IMR-90 (cell line): ENCODE measurements at regions not wholly inside any gene's neighbourhood (a gene's known extent, or its start where the extent isn't known, plus 50 kb on each side); places are given as distances from the start of the nearest gene placed in this dataset.
A peak's percentile ranks its signal among the peaks of the same experiment; 100 is the strongest.

Experiments
- ATAC-seq: fragments of 200-7000 bp; cut with Tn5 transposase; 2 replicates; pipeline ENCODE4 v1.9.1; 2020; ENCODE audit warnings: low read depth, mild to moderate bottlenecking, moderate library complexity
- BruUV-seq: library from RNA; stranded (reverse); fragments of 400-500 nt; replicated peaks from 2 replicates; lab custom pipeline; 2021; lab: Mats Ljungman, UMichigan
- CTCF ChIA-PET: fragments of 300-600 bp; formaldehyde crosslinking; extraction: SDS; loops from one replicate; lab custom pipeline; 2021; ENCODE audit warnings: antibody characterized with exemption; lab: Yijun Ruan, JAX
- POLR2A ChIA-PET: fragments of 300-600 bp; sonication (Branson Sonifier 250); formaldehyde crosslinking; loops from one replicate; lab custom pipeline; 2022; ENCODE audit warnings: antibody characterized with exemption; ENCODE audit not compliant: unreplicated experiment; lab: Charles Lee
- DNase-seq: peaks from one replicate; pipeline ENCODE4 v3.0.0; 2013
- H2AFZ ChIP-seq: replicated peaks from 2 replicates; pipeline ENCODE3; 2013; ENCODE audit warnings: low read length, mild to moderate bottlenecking; ENCODE audit not compliant: poor library complexity
- H2AK5ac ChIP-seq: 2 replicates; pipeline ENCODE4 v1.6.1; 2013; ENCODE audit warnings: low read depth, low read length, inconsistent platforms
- H2AK9ac ChIP-seq: replicated peaks from 2 replicates; pipeline ENCODE3; 2013; ENCODE audit warnings: mild to moderate bottlenecking, low read depth, low read length, moderate library complexity; ENCODE audit not compliant: poor library complexity
- H2BK120ac ChIP-seq: 2 replicates; pipeline ENCODE4 v1.6.1; 2013; ENCODE audit warnings: low read depth, low read length, inconsistent platforms
- H2BK15ac ChIP-seq: 3 replicates; pipeline ENCODE4 v1.6.1; 2013; ENCODE audit warnings: low read depth, low read length, inconsistent platforms
- H2BK20ac ChIP-seq: 2 replicates; pipeline ENCODE4 v1.6.1; 2013; ENCODE audit warnings: low read depth, mild to moderate bottlenecking, inconsistent platforms, low read length, moderate library complexity
- H2BK5ac ChIP-seq: 2 replicates; pipeline ENCODE4 v1.6.1; 2013; ENCODE audit warnings: mild to moderate bottlenecking, low read depth, low read length, inconsistent platforms; ENCODE audit not compliant: poor library complexity, severe bottlenecking
- H3K14ac ChIP-seq: replicated peaks from 2 replicates; pipeline ENCODE4 v1.6.1; 2013; ENCODE audit warnings: low read depth, low read length, inconsistent platforms
- H3K18ac ChIP-seq: 2 replicates; pipeline ENCODE4 v1.6.1; 2013; ENCODE audit warnings: low read depth, low read length, control low read depth
- H3K23ac ChIP-seq: 2 replicates; pipeline ENCODE4 v1.6.1; 2013; ENCODE audit warnings: low read depth, low read length, inconsistent platforms
- H3K27ac ChIP-seq: 2 replicates; pipeline ENCODE4 v1.5.1; 2013; ENCODE audit warnings: mild to moderate bottlenecking, control low read depth, low read length; ENCODE audit not compliant: insufficient read depth
- H3K27me3 ChIP-seq: 2 replicates; pipeline ENCODE4 v1.6.1; 2013; ENCODE audit warnings: low read length; ENCODE audit not compliant: control insufficient read depth, insufficient read depth
- H3K36me3 ChIP-seq: 2 replicates; pipeline ENCODE4 v1.6.1; 2013; ENCODE audit warnings: low read length, mixed read lengths; ENCODE audit not compliant: control insufficient read depth, insufficient read depth
- H3K4ac ChIP-seq: 2 replicates; pipeline ENCODE4 v1.6.1; 2013; ENCODE audit warnings: low read depth, low read length, inconsistent platforms
- H3K4me1 ChIP-seq: 2 replicates; pipeline ENCODE4 v1.6.1; 2013; ENCODE audit warnings: low read length, mixed read lengths; ENCODE audit not compliant: control insufficient read depth, insufficient read depth
- H3K4me2 ChIP-seq: 2 replicates; pipeline ENCODE4 v1.6.1; 2013; ENCODE audit warnings: low read depth, mild to moderate bottlenecking, control low read depth, low read length, moderate library complexity
- H3K4me3 ChIP-seq: 2 replicates; pipeline ENCODE4 v1.5.1; 2013; ENCODE audit warnings: low read depth, mild to moderate bottlenecking, control low read depth, low read length, moderate library complexity; ENCODE audit not compliant: insufficient read depth
- H3K56ac ChIP-seq: 2 replicates; pipeline ENCODE4 v1.6.1; 2013; ENCODE audit warnings: low read length, inconsistent platforms; ENCODE audit not compliant: insufficient read depth; ENCODE audit errors: extremely low read depth
- H3K79me1 ChIP-seq, 2 experiments: 2 replicates each; pipeline ENCODE4 v1.6.1; 2013; ENCODE audit warnings: low read length in 2 of 2, inconsistent platforms in 1 of 2, low read depth in 1 of 2
- H3K9ac ChIP-seq: 2 replicates; pipeline ENCODE4 v1.6.1; 2013; ENCODE audit warnings: low read depth, low read length, control low read depth
- H3K9me1 ChIP-seq: 2 replicates; pipeline ENCODE4 v1.6.1; 2013; ENCODE audit warnings: low read length, inconsistent platforms; ENCODE audit not compliant: insufficient read depth
- H3K9me3 ChIP-seq: 2 replicates; pipeline ENCODE4 v1.6.1; 2013; ENCODE audit warnings: low read length; ENCODE audit not compliant: control insufficient read depth, insufficient read depth
- H4K20me1 ChIP-seq: 2 replicates; pipeline ENCODE4 v1.6.1; 2013; ENCODE audit warnings: low read length, inconsistent platforms; ENCODE audit not compliant: insufficient read depth
- H4K5ac ChIP-seq: 2 replicates; pipeline ENCODE4 v1.6.1; 2013; ENCODE audit warnings: mild to moderate bottlenecking, low read depth, low read length, control low read depth
- H4K8ac ChIP-seq, 2 experiments: 2 replicates each; pipeline ENCODE4 v1.6.1; 2013; ENCODE audit warnings: low read depth in 2 of 2, low read length in 2 of 2, control low read depth in 1 of 2, inconsistent platforms in 1 of 2
- H4K91ac ChIP-seq: 2 replicates; pipeline ENCODE4 v1.6.1; 2013; ENCODE audit warnings: low read depth, low read length, inconsistent platforms; ENCODE audit not compliant: insufficient read depth
- CEBPB ChIP-seq: IDR thresholded peaks from 2 replicates; pipeline ENCODE4 v1.6.1; 2012; ENCODE audit warnings: low read depth, low read length, improper control_type of control experiment
- CTCF ChIP-seq: conservative IDR thresholded peaks from 2 replicates; pipeline ENCODE4 v1.5.1; 2012; ENCODE audit warnings: mild to moderate bottlenecking, low read depth, low read length, improper control_type of control experiment
- MAFK ChIP-seq: IDR thresholded peaks from 2 replicates; pipeline ENCODE4 v1.6.1; 2012; ENCODE audit warnings: low read depth, low read length, improper control_type of control experiment
- MAZ ChIP-seq: IDR thresholded peaks from 2 replicates; pipeline ENCODE4 v1.6.1; 2012; ENCODE audit warnings: low read depth, mild to moderate bottlenecking, low read length, improper control_type of control experiment, moderate library complexity, borderline replicate concordance
- NFE2L2 ChIP-seq: fragments of 150-350 bp; IDR thresholded peaks from 2 replicates; pipeline ENCODE4 v1.6.1; 2016; ENCODE audit warnings: low read depth, mild to moderate bottlenecking, low read length
- POLR2A ChIP-seq: IDR thresholded peaks from 2 replicates; pipeline ENCODE4 v1.6.1; 2012; ENCODE audit warnings: mild to moderate bottlenecking, low read depth, low read length
- RCOR1 ChIP-seq: IDR thresholded peaks from 2 replicates; pipeline ENCODE4 v1.6.1; 2012; ENCODE audit warnings: mild to moderate bottlenecking, low read length, improper control_type of control experiment; ENCODE audit not compliant: insufficient replicate concordance
- RFX5 ChIP-seq: IDR thresholded peaks from 2 replicates; pipeline ENCODE4 v1.8.0; 2012; ENCODE audit warnings: low read depth, mild to moderate bottlenecking, low read length, moderate library complexity
- SMC3 ChIP-seq: fragments of 150-350 bp; IDR thresholded peaks from 2 replicates; pipeline ENCODE4 v1.6.1; 2016; ENCODE audit warnings: low read depth, mild to moderate bottlenecking, antibody characterized with exemption, low read length, moderate library complexity
- USF2 ChIP-seq: fragments of 150-350 bp; IDR thresholded peaks from 2 replicates; pipeline ENCODE4 v1.6.1; 2017; ENCODE audit warnings: mild to moderate bottlenecking, antibody characterized with exemption, low read length, low read depth
- WGBS, 2 experiments: methylation state at CpG; one replicate each; pipeline versions ENCODE4 v1.1.5 to v1.1.7; 2013; ENCODE audit warnings: missing lambda C conversion rate in 2 of 2; ENCODE audit not compliant: insufficient read length in 1 of 2; ENCODE audit errors: extremely low coverage in 2 of 2; 5-methylcytosine and 5-hydroxymethylcytosine counted together
- dilution Hi-C: fragments of 300-500 bp; cut with HindIII; formaldehyde crosslinking; loops from one replicate; pipeline ENCODE4 v1.14.3; 2018; ENCODE audit warnings: low sequenced_read_pairs; ENCODE audit not compliant: unreplicated experiment
- in situ Hi-C: fragments of 300-500 bp; cut with MboI; formaldehyde crosslinking; loops from 3 replicates; pipeline ENCODE4 v1.14.3; 2019; ENCODE audit warnings: low sequenced_read_pairs, inconsistent platforms, mixed read lengths
- intact Hi-C: fragments of 100-400 bp; cut with micrococcal nuclease; formaldehyde crosslinking; loops from 2 replicates; pipeline ENCODE4 v1.10.0; 2022
- TF ChIP-seq, protein P1 (sequence below): fragments of 150-350 bp; IDR thresholded peaks from 2 replicates; pipeline ENCODE4 v1.6.1; 2016; ENCODE audit warnings: low read depth, mild to moderate bottlenecking, low read length, moderate library complexity, borderline replicate concordance

- peak overlapping the region; percentile 20; the same call in 1 of the 2 replicates for H2AK5ac ChIP-seq
- DNase-seq (no peak), ATAC-seq (no peak)
- no peaks in the 10 kb centered on the region for H4K20me1 ChIP-seq
- no peak overlapping the region for H3K56ac ChIP-seq
- no peak overlapping the region for H3K4ac ChIP-seq
- H3K27ac ChIP-seq, result no peak overlapping the region
- peak overlapping the region; percentile 28; the same call in 1 of the 2 replicates for H2BK20ac ChIP-seq
- H3K18ac ChIP-seq, result peak overlapping the region; percentile 57
- WGBS, 2 experiments, result no CpG with 5 or more reads among the region's 1 CpG
- no peak overlapping the region for H3K4me3 ChIP-seq
- no peak overlapping the region for H4K8ac ChIP-seq
- no peak overlapping the region for H3K4me2 ChIP-seq
- no peak overlapping the region for H2AK9ac ChIP-seq
- intact Hi-C loops (no loop called here), dilution Hi-C loops (no loop called here), in situ Hi-C loops (no loop called here)
- no peak overlapping the region for H3K23ac ChIP-seq
- peak overlapping the region; percentile 87; the same call in 2 of the 3 replicates for H2BK15ac ChIP-seq
- BruUV-seq, result no TSS peak
- H4K5ac ChIP-seq, result peak overlapping the region; percentile 59
- H3K14ac ChIP-seq, result no peak overlapping the region
- H3K9ac ChIP-seq, result no peak overlapping the region
- H3K79me1 ChIP-seq, result no peaks in the 10 kb centered on the region
- peak overlapping the region; percentile 21 for H2BK120ac ChIP-seq
- no peaks in the 10 kb centered on the region for H3K27me3 ChIP-seq
- H3K4me1 ChIP-seq, result peaks cover 4% of the 10 kb centered on the region
- 0 out of 2 replicates have a peak, but pooled peaks cover 2% of the 10 kb centered on the region for H3K9me1 ChIP-seq
- ChIA-PET CTCF (no interaction called here), POLR2A (no interaction called here)
- H2BK5ac ChIP-seq, result no peak overlapping the region
- no peaks in the 10 kb centered on the region for H3K9me3 ChIP-seq
- H2AFZ ChIP-seq, result no peak overlapping the region
- no peak for TF ChIP-seq MAFK
- TF ChIP-seq USF2, result no peak
- no peak for TF ChIP-seq POLR2A
- no peak for TF ChIP-seq RCOR1
- no peak for TF ChIP-seq CEBPB
- no peak for TF ChIP-seq CTCF
- no peak for TF ChIP-seq SMC3
- no peak for TF ChIP-seq RFX5
- TF ChIP-seq NFE2L2, result no peak
- TF ChIP-seq, protein P1, sequence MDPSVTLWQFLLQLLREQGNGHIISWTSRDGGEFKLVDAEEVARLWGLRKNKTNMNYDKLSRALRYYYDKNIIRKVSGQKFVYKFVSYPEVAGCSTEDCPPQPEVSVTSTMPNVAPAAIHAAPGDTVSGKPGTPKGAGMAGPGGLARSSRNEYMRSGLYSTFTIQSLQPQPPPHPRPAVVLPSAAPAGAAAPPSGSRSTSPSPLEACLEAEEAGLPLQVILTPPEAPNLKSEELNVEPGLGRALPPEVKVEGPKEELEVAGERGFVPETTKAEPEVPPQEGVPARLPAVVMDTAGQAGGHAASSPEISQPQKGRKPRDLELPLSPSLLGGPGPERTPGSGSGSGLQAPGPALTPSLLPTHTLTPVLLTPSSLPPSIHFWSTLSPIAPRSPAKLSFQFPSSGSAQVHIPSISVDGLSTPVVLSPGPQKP, result no peak
- no peak for TF ChIP-seq MAZ
- H4K91ac ChIP-seq, result peak overlapping the region; percentile 27; the same call in 1 of the 2 replicates
- no peaks in the 10 kb centered on the region for H3K36me3 ChIP-seq
These were observed 235.2 kb upstream of the ELL2 start for GRCh38 chr5:96196890-96197289.
